Thyroid gland (tissue), 4 donors: ENCODE measurements at regions not wholly inside any gene's neighbourhood (a gene's known extent, or its start where the extent isn't known, plus 50 kb on each side); places are given as distances from the start of the nearest gene placed in this dataset.

Experiments
- DNase-seq, 2 donors: peaks; one replicate each; pipeline ENCODE4 v3.0.0-alpha.2; 2019
- H3K27ac ChIP-seq, 3 donors: fragments of 200-600 bp; sonication (generic); 1 replicate in 2 of 3; 2 replicates in 1 of 3; pipeline ENCODE4 v1.5.1; 2016 to 2019; ENCODE audit warnings: mild to moderate bottlenecking in 1 of 3, moderate library complexity in 1 of 3
- H3K27me3 ChIP-seq: fragments of 200-600 bp; sonication (generic); one replicate; pipeline ENCODE4 v1.5.1; 2019
- H3K36me3 ChIP-seq, 2 donors: fragments of 200-600 bp; sonication (generic); one replicate each; pipeline ENCODE4 v1.5.1; 2016 to 2019
- H3K4me1 ChIP-seq, 2 donors: fragments of 200-600 bp; sonication (generic); one replicate each; pipeline ENCODE4 v1.5.1; 2017 to 2019
- H3K4me3 ChIP-seq, 3 donors: fragments of 200-600 bp; sonication (generic); replicated peaks in 1 of 3; 1 replicate in 2 of 3; 2 replicates in 1 of 3; pipeline ENCODE4 v1.5.1; 2016; ENCODE audit warnings: mild to moderate bottlenecking in 1 of 3
- H3K9me3 ChIP-seq: fragments of 200-600 bp; sonication (generic); one replicate; pipeline ENCODE4 v1.5.1; 2017
- CTCF ChIP-seq, 6 experiments: fragments of 200-600 bp in 3 of 6; fragments of 450-650 bp in 3 of 6; sonication (generic) in 3 of 6; IDR thresholded peaks; one replicate each; pipeline ENCODE4 v1.5.1; 2016 to 2019; ENCODE audit warnings: antibody characterized with exemption in 6 of 6, mild to moderate bottlenecking in 2 of 6, inconsistent platforms in 1 of 6, moderate library complexity in 1 of 6
- POLR2A ChIP-seq, 2 donors: fragments of 450-650 bp; IDR thresholded peaks; one replicate each; pipeline ENCODE4 v1.6.1; 2017; ENCODE audit warnings: antibody characterized with exemption in 2 of 2, mild to moderate bottlenecking in 2 of 2, moderate library complexity in 1 of 2
- WGBS, 2 donors: methylation state at CpG; one replicate each; pipeline ENCODE4 v1.1.5; 2017; 5-methylcytosine and 5-hydroxymethylcytosine counted together
- intact Hi-C: fragments of 100-400 bp; cut with DNase I; formaldehyde crosslinking; loops from one replicate; pipeline ENCODE4 v1.15.1; 2023

GRCh38 chr6:50608421-50608820 lies 104.9 kb upstream of the TFAP2D start:
- no peak overlapping the region for H3K27ac ChIP-seq
- no peaks in the 10 kb centered on the region for H3K36me3 ChIP-seq
- no peaks in the 10 kb centered on the region for H3K4me1 ChIP-seq
- TF ChIP-seq CTCF (IDR thresholded peaks at IDR 0.05) (no peak), POLR2A (IDR thresholded peaks at IDR 0.05) (no peak)
- intact Hi-C loops, result loop anchor here (10.0 kb wide), 1 partner anchor 484 kb away; no protein-coding TSS in a partner anchor
- WGBS, 2 donors, result 66 to 72% methylated on average over 5 of the region's 5 CpGs
- H3K27me3 ChIP-seq, result no peaks in the 10 kb centered on the region
- H3K4me3 ChIP-seq, result no peak overlapping the region
- H3K9me3 ChIP-seq, result no peaks in the 10 kb centered on the region
- DNase-seq, result no peak

GRCh38 chr6:50610562-50610961 lies 102.8 kb upstream of the TFAP2D start:
- 63 to 68% methylated on average over 2 of the region's 2 CpGs for WGBS, 2 donors
- no peaks in the 10 kb centered on the region for H3K27me3 ChIP-seq
- intact Hi-C loops, result no loop called here

GRCh38 chr6:50635429-50635828 lies 77.9 kb upstream of the TFAP2D start:
- no peaks in the 10 kb centered on the region for H3K27me3 ChIP-seq
- DNase-seq, result no peak
- TF ChIP-seq CTCF (IDR thresholded peaks at IDR 0.05), result no peak
- no peak for TF ChIP-seq POLR2A (IDR thresholded peaks at IDR 0.05)
- H3K27ac ChIP-seq, result no peak overlapping the region
- H3K9me3 ChIP-seq, result no peaks in the 10 kb centered on the region
- no peaks in the 10 kb centered on the region for H3K4me1 ChIP-seq
- H3K36me3 ChIP-seq, result no peaks in the 10 kb centered on the region
- H3K4me3 ChIP-seq, result no peak overlapping the region
- intact Hi-C loops, result no loop called here

More at GRCh38 chr6:50610562-50610961, 102.8 kb upstream of the TFAP2D start:
- Histone ChIP-seq H3K4me1 (no peaks in the 10 kb centered on the region), H3K9me3 (no peaks in the 10 kb centered on the region), H3K36me3 (no peaks in the 10 kb centered on the region), H3K27ac (no peak overlapping the region), H3K4me3 (no peak overlapping the region)
- DNase-seq, result no peak
- TF ChIP-seq POLR2A (IDR thresholded peaks at IDR 0.05), result no peak
- no peak for TF ChIP-seq CTCF (IDR thresholded peaks at IDR 0.05)

GRCh38 chr6:50637267-50637666 lies 76.1 kb upstream of the TFAP2D start:
- H3K4me3 ChIP-seq, result no peak overlapping the region
- TF ChIP-seq CTCF (IDR thresholded peaks at IDR 0.05) (no peak), POLR2A (IDR thresholded peaks at IDR 0.05) (no peak)
- no peaks in the 10 kb centered on the region for H3K36me3 ChIP-seq
- H3K27ac ChIP-seq, result no peak overlapping the region
- no peak for DNase-seq
- WGBS, 2 donors, result 44 to 47% methylated on average over 4 of the region's 4 CpGs
- H3K4me1 ChIP-seq, result no peaks in the 10 kb centered on the region
- no peaks in the 10 kb centered on the region for H3K9me3 ChIP-seq
- no peaks in the 10 kb centered on the region for H3K27me3 ChIP-seq
- intact Hi-C loops, result no loop called here

GRCh38 chr6:50649086-50649485 lies 64.2 kb upstream of the TFAP2D start:
- no peaks in the 10 kb centered on the region for H3K9me3 ChIP-seq
- H3K27ac ChIP-seq, result no peak overlapping the region
- WGBS, 2 donors, result 85 to 88% methylated on average over 2 of the region's 2 CpGs
- no peak for TF ChIP-seq POLR2A (IDR thresholded peaks at IDR 0.05)
- TF ChIP-seq CTCF (IDR thresholded peaks at IDR 0.05), result no peak
- no peak overlapping the region for H3K4me3 ChIP-seq
- no peaks in the 10 kb centered on the region for H3K4me1 ChIP-seq
- H3K27me3 ChIP-seq, result no peaks in the 10 kb centered on the region
- DNase-seq, result no peak
- H3K36me3 ChIP-seq, result no peaks in the 10 kb centered on the region
- intact Hi-C loops, result no loop called here
